Right atrium auricular region (tissue), 2 donors: ENCODE measurements at regions not wholly inside any gene's neighbourhood (a gene's known extent, or its start where the extent isn't known, plus 50 kb on each side); places are given as distances from the start of the nearest gene placed in this dataset.

Experiments used
- DNase-seq: peaks from one replicate; pipeline ENCODE4 v3.0.0-alpha.2; 2019; ENCODE audit warnings: low spot score
- H3K27ac ChIP-seq, 2 donors: fragments of 200-600 bp; sonication (generic); 1 replicate in 1 of 2; 2 replicates in 1 of 2; pipeline ENCODE4 v1.5.1; 2016 to 2019
- H3K27me3 ChIP-seq, 2 donors: fragments of 200-600 bp; sonication (generic); one replicate each; pipeline versions ENCODE4 v1.5.1 to v1.6.0; 2017 to 2019
- H3K36me3 ChIP-seq: fragments of 200-600 bp; sonication (generic); one replicate; pipeline ENCODE4 v1.5.1; 2016
- H3K4me1 ChIP-seq, 2 donors: fragments of 200-600 bp; sonication (generic); one replicate each; pipeline versions ENCODE4 v1.5.1 to v1.6.0; 2017 to 2019
- H3K4me3 ChIP-seq, 2 donors: fragments of 200-600 bp; sonication (generic); 1 replicate in 1 of 2; 2 replicates in 1 of 2; pipeline ENCODE4 v1.5.1; 2017 to 2019; ENCODE audit warnings: mild to moderate bottlenecking in 1 of 2, moderate library complexity in 1 of 2
- H3K9me3 ChIP-seq, 2 donors: fragments of 200-600 bp; sonication (generic); one replicate each; pipeline ENCODE4 v1.5.1; 2019
- CTCF ChIP-seq, 2 donors: fragments of 200-600 bp; sonication (generic); IDR thresholded peaks; one replicate each; pipeline ENCODE4 v1.5.1; 2019; ENCODE audit warnings: antibody characterized with exemption in 2 of 2

GRCh38 chr19:34310494-34310981 lies 54.5 kb upstream of the GPI start:
- TF ChIP-seq CTCF (IDR thresholded peaks at IDR 0.05), result no peak

GRCh38 chr19:34313188-34313587 lies 51.8 kb upstream of the GPI start:
- H3K36me3 ChIP-seq, result peaks cover 5% of the 10 kb centered on the region
- no peak overlapping the region for H3K27ac ChIP-seq
- no peak overlapping the region for H3K4me3 ChIP-seq
- H3K9me3 ChIP-seq, result no peaks in the 10 kb centered on the region
- no peak for DNase-seq
- no peaks in the 10 kb centered on the region for H3K27me3 ChIP-seq
- peaks cover 0 to 55% of the 10 kb centered on the region in 2 donors for H3K4me1 ChIP-seq
- no peak for TF ChIP-seq CTCF (IDR thresholded peaks at IDR 0.05)

More at GRCh38 chr19:34310494-34310981, 54.5 kb upstream of the GPI start:
- H3K36me3 ChIP-seq, result peaks cover 5% of the 10 kb centered on the region
- no peaks in the 10 kb centered on the region for H3K9me3 ChIP-seq
- no peak for DNase-seq
- peaks cover 0 to 50% of the 10 kb centered on the region in 2 donors for H3K4me1 ChIP-seq
- peak overlapping the region in 1 of 2 donors; percentile 46 for H3K27ac ChIP-seq
- H3K27me3 ChIP-seq, result no peaks in the 10 kb centered on the region
- H3K4me3 ChIP-seq, result no peak overlapping the region

GRCh38 chr19:34314437-34315313 lies 50.3 kb upstream of the GPI start:
- peak overlapping the region in 1 of 2 donors; percentile 20 for H3K27ac ChIP-seq
- no peaks in the 10 kb centered on the region for H3K9me3 ChIP-seq
- TF ChIP-seq CTCF (IDR thresholded peaks at IDR 0.05), result no peak
- H3K4me3 ChIP-seq, result no peak overlapping the region
- DNase-seq, result no peak
- H3K36me3 ChIP-seq, result no peaks in the 10 kb centered on the region
- H3K27me3 ChIP-seq, result no peaks in the 10 kb centered on the region
- peaks cover 0 to 65% of the 10 kb centered on the region in 2 donors for H3K4me1 ChIP-seq
